HG03103 (cell line): ENCODE measurements at regions not wholly inside any gene's neighbourhood (a gene's known extent, or its start where the extent isn't known, plus 50 kb on each side); places are given as distances from the start of the nearest gene placed in this dataset.
"Not testable (repeated sequence)": the region's sequence is repeated elsewhere in the genome, so short reads cannot be mapped to it uniquely, and the experiment has no call there.

Experiments
- ATAC-seq: cut with Tn5 transposase; IDR thresholded peaks from one replicate; pipeline ENCODE4 v1.9.1; 2021; ENCODE audit warnings: low read depth; ENCODE audit not compliant: unreplicated experiment

DNA sequence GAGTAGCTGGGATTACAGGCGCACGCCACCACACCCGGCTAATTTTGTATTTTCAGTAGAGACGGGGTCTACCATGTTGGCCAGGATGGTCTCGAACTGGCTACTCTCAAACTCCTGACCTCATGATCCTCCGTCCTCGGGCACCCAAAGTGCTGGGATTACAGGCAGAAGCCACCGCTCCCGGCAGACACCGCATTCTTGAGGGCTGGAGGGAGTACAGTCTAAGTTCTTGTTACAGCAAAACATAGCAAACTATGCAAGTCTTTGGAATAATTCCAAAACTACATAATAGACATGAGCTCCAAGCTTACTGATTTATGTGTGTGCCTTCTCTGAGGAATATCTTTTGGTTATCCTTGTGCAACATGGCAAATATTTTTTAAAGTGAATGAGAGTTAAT, 299.1 kb upstream of the ZNF658 start:
- not testable (repeated sequence) for ATAC-seq

DNA sequence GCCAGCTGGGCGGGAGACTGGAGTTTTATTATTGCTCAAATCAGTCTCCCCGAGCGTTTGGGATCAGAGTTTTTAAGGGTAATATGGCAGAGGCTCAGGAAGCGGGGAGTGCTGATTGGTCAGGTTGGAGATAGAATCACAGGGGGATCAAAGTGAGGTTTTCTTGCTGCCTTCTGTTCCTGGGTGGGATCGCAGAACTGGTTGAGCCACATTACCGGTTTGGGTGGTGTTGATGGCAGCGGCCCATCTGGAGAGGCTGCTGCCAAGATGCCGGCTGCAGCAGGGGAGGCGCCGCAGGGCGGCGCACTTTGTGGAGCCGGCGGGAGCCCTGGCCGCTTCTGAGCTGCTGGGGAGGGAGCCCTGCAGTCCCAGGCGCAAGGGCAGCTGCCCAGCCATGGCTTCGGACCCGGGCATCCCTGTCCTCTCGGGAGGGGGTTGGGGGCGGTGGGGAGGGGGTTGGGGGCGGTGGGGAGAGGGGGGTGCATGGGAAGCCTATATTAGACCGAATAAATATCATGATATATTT, 268.9 kb upstream of the ZNF658 start:
- not testable (repeated sequence) for ATAC-seq

DNA sequence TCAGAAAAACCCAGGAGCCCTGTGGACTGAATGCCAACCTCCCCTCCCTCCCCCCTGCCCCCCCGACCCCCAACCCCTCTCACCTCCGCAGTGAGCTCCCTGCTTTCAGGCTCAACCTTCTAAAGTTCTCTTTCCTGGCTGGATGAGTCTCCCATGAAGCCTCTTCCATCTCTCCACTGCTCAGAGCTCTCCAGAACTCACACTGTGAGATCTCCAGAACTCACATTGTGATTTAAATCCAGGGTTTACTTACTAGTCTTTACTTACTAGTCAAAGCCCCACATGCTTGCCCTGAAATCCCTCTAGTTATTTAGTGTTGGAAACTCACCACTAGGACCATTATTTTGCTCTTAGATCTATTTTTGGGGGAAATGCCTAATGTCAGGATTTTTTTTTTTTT, 252.8 kb upstream of the ZNF658 start:
- ATAC-seq = not testable (repeated sequence)

DNA sequence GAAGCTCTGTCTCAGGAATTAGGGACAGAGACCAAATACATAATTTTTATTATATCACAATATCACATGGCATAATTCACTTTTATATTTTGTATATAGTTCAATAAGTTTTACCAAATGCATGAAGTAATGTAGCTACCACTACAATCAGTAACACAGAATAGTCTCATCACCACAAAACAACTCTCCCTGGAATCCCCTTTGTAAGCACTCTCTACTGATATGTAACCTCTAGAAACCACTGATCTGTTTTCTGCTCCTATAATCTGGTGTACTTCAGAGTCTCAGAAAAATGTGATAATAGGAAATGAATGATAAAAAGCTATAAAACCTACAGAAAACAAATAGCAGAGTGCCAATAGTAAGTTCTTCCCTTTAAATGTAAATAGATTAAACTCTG, 210.3 kb upstream of the ZNF658 start:
- ATAC-seq = not testable (repeated sequence)

DNA sequence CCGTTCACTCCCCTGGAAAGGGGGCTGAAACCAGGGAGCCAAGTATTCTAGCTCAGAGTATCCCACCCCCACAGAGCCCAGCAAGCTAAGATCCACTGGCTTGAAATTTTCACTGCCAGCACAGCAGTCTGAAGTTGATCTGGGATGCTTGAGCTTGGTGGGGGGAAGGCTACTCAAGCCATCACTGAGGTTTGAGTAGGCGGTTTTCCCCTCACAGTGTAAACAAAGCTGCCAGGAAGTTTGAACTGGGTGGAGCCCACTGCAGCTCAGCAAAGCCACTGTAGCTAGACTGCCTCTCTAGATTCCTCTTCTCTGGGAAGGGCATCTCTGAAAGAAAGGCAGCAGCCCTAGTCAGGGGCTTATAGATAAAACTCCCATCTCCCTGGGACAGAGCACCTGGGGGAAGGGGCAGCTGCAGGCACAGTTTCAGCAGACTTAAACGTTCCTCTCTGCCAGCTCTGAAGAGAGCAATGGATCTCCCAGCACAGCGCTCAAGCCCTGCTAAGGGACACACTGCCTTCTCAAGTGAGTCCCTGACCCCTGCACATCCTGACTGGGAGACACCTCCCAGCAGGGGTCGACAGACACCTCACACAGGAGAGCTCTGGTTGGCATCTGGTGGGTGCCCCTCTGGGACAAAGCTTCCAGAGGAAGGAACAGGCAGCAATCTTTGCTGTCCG, 204.8 kb upstream of the ZNF658 start:
- not testable (repeated sequence) for ATAC-seq

DNA sequence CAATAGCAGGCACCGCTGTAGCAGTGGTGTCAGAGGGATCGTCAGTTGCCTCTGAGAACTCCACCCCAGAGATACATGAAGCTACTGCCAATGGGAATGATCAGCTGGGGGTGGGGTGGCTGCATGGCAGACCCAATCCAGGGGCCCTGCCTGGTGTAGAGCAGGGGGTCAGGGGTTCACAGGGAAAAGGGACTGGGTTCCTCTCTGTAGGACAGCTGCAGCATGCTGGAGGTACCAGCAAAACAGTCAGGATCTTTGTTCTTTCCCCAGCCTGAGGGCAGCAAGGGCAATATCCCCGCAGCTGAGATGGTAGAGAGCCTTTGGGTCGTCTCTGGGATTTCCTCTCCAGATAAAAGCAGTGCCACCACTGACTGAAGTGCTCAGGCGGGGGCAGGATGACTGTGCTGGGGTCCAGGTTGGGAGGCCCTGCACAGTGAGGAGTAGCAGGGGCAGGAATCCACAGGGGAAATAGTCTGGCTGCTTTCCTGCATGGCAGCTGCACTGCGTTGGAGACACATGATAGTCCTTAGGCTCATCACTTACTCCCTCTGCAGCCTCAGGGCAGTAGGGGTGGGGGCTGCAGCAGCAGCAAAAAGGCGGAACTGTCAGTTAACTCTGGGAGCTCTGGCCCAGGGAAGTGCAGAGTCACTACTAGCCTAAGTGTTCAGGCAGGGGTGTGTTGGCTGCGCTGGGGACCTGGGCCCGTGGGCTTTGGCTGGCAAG, 203.0 kb upstream of the ZNF658 start:
- ATAC-seq = not testable (repeated sequence)

DNA sequence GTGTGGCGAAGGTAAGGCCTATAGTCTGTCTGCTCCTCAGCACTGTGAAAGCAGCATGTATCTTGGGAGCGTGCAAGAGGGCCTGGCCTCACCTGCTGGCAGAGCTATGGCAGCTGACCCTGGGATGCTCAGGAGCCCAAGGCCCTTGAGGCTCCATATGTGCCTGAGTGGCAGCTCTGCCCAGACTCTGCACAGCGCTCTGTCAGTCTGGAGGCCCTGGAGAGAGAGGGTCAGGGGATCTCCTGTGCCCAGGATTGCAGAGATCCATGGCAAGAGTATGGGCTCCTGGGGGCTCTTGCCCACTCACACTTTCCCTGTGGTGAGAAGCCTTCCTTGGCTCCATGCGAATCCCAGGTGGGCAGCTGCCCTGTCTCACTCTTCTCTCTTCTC, 202.5 kb upstream of the ZNF658 start:
- ATAC-seq = not testable (repeated sequence)

DNA sequence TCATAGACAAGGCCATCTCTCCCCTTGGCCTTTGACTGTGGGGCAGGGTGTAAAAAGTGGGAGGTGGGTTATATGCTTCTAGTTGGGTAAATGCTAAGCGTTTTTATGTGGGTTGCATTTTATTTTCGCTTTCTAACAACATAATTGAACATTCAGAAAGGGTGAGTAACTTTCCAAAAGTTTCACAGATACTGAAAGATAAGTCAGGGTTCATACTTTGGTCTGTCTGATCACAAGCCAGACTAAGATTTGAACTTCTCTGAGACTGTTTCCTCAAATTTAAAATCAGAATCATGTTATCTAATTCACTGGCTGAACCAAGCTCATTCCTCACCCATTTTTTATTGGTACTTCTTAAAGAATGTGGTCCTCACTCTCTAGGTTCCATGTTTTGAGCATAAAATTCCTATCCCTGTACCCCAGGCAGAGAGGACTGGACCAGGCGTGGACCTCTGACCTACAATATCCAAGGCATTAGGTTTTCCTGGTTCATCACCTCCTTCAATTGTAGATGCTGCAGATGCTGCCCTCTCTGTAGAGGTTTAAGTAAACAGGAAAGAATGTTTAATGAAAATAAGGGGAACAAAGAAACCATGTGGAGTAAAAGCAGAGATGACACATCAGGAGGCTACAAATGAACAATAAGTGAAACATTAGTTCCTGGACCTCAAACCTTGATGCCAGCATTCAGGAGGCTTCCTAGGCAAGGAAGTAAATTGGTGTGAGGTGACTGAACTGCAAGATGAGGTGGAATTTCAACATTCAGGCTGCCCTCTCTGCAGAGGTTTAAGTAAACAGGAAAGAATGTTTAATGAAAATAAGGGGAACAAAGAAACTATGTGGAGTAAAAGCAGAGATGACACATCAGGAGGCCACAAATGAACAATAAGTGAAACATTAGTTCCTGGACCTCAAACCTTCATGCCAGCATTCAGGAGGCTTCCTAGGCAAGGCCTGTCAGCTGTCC, 198.8 kb upstream of the ZNF658 start:
- ATAC-seq = not testable (repeated sequence)

DNA sequence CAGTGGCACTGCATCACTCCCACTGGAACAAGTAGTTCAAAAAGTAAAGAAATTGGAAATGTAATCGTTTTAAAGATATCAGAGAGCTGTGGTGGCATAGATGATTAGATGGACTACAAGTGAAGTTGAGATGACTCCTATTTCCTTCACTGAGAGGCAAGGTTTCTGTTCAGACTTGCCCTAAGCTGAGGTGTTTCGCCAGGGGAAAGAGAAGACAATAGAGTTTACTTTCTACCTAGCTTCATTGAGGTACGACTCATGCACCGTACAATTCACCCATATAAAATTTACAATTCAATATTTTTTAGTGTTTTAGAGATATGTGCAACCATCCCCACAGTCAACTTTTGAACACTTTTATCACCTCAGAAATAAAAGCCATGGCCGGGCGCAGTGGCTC, 189.0 kb upstream of the ZNF658 start:
- ATAC-seq = not testable (repeated sequence)

DNA sequence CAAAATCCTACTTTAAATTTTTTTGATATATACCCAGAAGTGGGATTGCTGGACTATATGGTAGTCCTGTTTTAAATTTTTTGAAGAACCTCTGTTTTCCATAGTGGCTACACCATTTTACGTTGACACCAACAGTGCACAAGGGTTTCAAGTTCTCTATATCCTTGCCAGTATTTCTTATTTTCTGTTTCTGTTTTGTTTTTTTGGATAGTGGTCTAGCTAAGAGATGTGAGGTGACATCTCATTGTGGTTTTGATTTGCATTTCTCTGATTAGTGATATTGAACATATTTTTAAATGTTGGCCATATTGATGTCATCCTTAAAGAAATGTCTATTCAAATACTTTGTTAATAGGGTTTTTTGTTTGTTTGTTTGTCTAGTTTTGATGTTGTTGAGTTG, 187.7 kb upstream of the ZNF658 start:
- not testable (repeated sequence) for ATAC-seq

DNA sequence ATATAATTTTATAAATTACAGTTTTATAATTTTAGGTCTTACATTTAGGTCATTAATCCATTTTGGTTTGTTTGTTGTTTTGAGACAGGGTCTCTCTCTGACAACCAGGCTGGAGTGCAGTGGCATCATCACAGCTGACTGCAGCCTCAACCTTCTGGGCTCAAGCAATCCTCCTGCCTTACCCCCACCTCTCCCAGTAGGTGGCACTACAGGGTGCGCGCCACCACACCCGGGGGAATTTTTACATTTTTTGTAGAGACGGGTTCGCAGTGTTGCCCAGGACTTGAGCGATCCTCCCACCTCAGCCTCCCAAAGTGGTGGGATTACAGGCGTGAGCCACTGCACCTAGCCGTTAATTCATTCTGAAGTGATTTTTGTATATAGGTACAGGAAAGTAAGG, 187.0 kb upstream of the ZNF658 start:
- not testable (repeated sequence) for ATAC-seq

DNA sequence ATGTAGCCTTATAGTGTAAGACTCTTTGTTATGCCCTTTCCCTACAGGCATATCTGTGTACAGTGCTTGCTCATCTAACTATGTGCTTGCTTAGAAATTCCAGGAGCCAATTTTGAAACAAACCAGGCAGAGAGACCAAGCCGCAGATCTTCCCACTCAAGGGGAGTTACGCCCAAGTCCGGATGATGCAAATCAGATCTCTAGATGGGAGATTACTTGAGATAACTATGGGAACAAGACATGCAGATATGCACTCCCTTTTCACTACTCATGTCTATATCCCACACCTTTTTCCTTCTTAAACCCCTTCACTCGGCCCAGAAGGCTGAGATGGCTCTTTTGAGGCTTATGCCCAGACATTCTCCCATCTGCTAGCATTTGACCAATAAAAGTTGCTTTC, 179.7 kb upstream of the ZNF658 start:
- ATAC-seq = not testable (repeated sequence)

DNA sequence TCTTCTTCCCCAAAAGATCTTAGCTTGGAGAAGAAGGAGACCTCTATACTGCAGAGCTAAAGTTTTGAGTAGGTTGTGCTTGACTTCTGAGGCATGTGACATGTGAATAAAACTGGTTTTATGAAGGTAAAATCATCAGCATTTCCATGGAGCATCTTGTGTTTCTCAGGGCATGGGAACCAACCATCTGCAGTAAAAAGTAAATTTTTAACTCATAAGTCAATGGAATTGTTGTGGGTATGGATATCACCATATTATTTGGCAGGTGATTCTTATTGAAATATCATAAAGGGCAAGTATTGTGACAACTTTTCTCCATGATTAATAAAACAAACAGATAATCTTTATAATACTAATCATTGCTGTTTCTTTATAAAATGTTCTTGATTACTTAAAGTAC, 173.0 kb upstream of the ZNF658 start:
- not testable (repeated sequence) for ATAC-seq

DNA sequence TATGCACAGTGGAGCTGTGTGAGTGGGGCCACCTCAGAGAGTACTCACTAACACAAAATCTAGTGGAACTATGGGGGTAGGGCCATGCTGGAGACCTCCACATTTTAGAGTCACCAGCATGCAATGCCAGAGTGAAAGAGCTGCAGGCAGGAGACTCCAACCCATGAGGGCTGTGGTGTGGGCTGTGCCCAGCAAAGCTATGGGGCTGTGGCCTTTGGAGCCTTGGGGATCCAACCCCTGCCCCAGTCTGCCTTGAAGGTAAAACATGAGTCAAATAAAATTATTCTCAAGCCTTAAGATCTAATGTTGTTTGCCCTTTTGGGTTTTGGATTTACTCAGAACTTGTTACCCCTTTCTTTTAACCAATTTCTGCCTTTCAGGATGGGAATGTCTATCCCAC, 163.8 kb upstream of the ZNF658 start:
- not testable (repeated sequence) for ATAC-seq

DNA sequence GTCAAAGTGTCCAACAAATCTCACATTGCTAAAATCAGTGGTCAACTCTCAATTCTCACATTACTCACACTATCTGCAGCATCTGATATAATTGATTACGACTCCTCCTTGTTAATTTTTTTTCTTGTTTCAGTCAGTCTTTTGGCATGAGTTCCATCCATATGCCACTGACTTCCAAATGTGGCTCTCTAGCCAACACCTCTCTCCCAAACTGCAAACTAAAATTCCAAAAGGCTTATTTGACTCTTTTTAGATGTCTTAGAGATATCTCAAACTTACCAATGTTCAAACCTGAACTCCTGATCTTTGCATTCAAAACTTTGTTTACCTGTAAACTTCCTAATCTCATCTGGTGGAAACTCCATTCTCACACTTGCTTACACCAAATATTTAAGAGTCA, 162.1 kb upstream of the ZNF658 start:
- not testable (repeated sequence) for ATAC-seq

DNA sequence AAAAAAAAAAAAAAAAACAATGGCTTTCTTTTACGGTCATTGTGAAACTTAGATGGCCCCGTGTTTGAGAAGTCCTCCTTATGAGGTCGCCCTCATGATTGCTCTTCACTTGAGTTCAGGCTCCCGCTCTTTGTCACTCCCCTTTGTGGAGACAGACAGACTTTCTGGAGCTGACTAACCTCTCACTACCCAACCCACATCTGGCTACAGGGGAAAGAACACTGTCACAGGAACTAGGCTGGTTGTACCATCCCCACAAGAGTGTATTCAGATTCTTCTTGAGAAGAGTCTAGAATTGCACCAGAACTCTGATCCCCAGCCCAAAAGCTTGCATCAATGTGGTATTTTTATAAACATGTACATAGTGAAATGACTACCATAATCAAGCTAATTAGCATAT, 160.4 kb upstream of the ZNF658 start:
- not testable (repeated sequence) for ATAC-seq

DNA sequence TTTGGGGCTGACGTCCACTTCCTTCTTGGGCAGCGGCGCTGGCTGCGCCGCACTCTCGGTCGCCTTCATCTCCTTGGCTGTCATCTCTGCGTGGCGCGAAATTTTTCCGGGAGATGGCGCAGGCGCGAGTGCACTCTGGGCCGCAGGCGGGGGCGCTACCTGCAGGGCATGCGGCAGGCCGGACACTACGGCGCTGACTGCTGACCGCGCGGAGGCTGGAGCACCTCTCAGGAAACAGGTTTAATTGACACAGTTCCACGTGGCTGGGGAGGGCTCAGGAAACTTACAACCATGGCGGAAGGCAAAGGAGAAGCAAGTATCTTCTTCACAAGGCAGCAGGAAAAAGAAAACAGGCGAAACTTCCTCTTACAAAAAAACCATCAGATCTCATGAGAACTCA, 154.7 kb upstream of the ZNF658 start:
- not testable (repeated sequence) for ATAC-seq

DNA sequence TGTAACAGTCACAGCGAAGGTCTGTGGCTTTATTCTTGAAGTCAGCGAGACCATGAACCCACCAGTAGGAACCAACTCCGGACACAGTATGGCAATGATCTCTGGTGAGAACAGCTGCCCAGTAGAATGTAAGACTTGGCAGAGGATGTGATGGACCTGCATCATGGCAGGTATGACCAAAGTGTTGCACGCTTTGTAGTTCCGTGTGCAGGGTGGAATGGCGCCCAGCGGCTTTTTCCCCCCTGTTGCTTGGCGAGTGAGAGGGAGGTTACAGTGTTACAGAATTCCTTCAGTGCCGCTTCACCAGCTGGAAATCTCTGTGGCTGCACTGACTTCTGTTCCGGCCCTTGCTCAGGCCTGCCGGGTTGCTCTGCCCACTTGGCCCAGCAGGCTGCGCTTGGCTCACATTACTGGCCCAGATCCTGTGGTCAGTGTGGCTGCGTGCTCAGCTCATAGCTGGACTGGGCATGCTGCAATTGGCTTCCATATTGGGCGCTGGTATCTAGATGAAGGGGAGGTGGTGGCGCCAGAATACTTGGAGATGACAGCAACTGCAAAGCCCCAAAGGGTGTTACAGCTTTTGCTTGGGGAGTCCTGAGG, 148.1 kb upstream of the ZNF658 start:
- not testable (repeated sequence) for ATAC-seq

DNA sequence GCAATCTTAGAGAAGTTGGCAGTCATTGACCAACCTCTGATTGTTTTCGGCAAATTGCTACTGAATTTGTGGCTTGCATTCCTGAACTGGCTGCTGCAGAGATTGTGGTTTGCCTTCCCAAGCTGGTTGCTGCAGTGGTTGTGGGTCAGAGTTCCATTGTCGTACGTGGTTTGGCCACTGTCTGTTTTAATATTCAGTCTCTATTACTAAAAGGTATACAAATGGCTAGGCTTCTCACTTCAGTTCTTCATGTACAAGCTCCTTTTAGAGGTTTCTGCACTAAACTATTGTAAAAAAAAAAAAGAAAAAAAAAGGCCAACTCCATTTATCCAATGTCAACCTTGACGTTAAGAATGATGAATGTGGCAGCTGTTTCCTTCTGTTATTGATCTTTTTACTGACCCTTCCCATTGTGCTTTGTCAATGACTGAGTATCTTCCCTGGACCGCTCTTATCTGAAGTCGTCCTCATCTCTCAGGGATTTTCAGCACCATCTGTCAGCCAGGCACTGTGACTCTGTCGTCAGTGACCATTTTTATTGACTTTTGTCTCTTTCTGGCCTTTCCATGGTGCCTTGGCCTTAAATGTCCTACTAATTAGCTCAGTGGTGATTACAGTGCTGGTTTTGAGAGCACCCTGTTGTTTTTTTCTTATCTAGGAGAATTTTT, 140.6 kb upstream of the ZNF658 start:
- ATAC-seq = not testable (repeated sequence)
